ENCODE measurements at regions not wholly inside any gene's neighbourhood (a gene's known extent, or its start where the extent isn't known, plus 50 kb on each side); places are given as distances from the start of the nearest gene placed in this dataset.
"Not testable (repeated sequence)": the region's sequence is repeated elsewhere in the genome, so short reads cannot be mapped to it uniquely, and the experiment has no call there.

GRCh38 chr3:66842761-66843464 is 155.2 kb upstream of the KBTBD8 start:
- not testable (repeated sequence) for DNase-seq

- DNase-seq: no peak
Measured at GRCh38 chr3:66851894-66852613, 146.1 kb upstream of the KBTBD8 start.

- no peak for DNase-seq
Measured at GRCh38 chr3:66854601-66855151, 143.4 kb upstream of the KBTBD8 start.

GRCh38 chr3:66856533-66856932 is 141.6 kb upstream of the KBTBD8 start:
- DNase-seq: no peak

GRCh38 chr3:66858656-66859381 is 139.3 kb upstream of the KBTBD8 start:
- no peak for DNase-seq

- no peak for DNase-seq
Measured at GRCh38 chr3:66860771-66861170, 137.3 kb upstream of the KBTBD8 start.

- DNase-seq: no peak
Measured at GRCh38 chr3:66863205-66864111, 134.6 kb upstream of the KBTBD8 start.

GRCh38 chr3:66884659-66885058 is 113.4 kb upstream of the KBTBD8 start:
- DNase-seq: no peak

- no peak for DNase-seq
Measured at GRCh38 chr3:66885326-66886000, 112.6 kb upstream of the KBTBD8 start.

GRCh38 chr3:66889750-66890494 is 108.2 kb upstream of the KBTBD8 start:
- no peak for DNase-seq

GRCh38 chr3:66898155-66898554 is 100.0 kb upstream of the KBTBD8 start:
- DNase-seq: no peak

GRCh38 chr3:66904336-66904735 is 93.8 kb upstream of the KBTBD8 start:
- DNase-seq: no peak

- no peak for DNase-seq
Measured at GRCh38 chr3:66904831-66905493, 93.1 kb upstream of the KBTBD8 start.

GRCh38 chr3:66907136-66907535 is 91.0 kb upstream of the KBTBD8 start:
- no peak for DNase-seq

GRCh38 chr3:66910266-66911055 is 87.6 kb upstream of the KBTBD8 start:
- no peak for DNase-seq

- no peak for DNase-seq
Measured at GRCh38 chr3:66912306-66912705, 85.8 kb upstream of the KBTBD8 start.

- DNase-seq: no peak
Measured at GRCh38 chr3:66922058-66922457, 76.0 kb upstream of the KBTBD8 start.

GRCh38 chr3:66923969-66924368 is 74.1 kb upstream of the KBTBD8 start:
- DNase-seq: no peak

Data from anterior cingulate cortex (tissue), 58 donors.